Endothelial cell of umbilical vein (primary cell): ENCODE measurements at regions not wholly inside any gene's neighbourhood (a gene's known extent, or its start where the extent isn't known, plus 50 kb on each side); places are given as distances from the start of the nearest gene placed in this dataset.

ENCODE experiments used
- CTCF ChIP-seq, 2 donors: IDR thresholded peaks; 1 replicate in 1 of 2; 2 replicates in 1 of 2; pipeline ENCODE4 v1.5.1; 2011; ENCODE audit warnings: low read length in 2 of 2, mild to moderate bottlenecking in 2 of 2, moderate library complexity in 2 of 2, control low read depth in 1 of 2, inconsistent platforms in 1 of 2, low read depth in 1 of 2; ENCODE audit not compliant: insufficient read depth in 1 of 2; ENCODE audit errors: extremely low read depth in 1 of 2
- MAX ChIP-seq: IDR thresholded peaks from 2 replicates; pipeline ENCODE4 v1.6.1; 2011; ENCODE audit not compliant: insufficient read depth, insufficient read length
- POLR2A ChIP-seq: IDR thresholded peaks from 2 replicates; pipeline ENCODE4 v1.6.1; 2012; ENCODE audit warnings: low read depth, mild to moderate bottlenecking, control low read depth, low read length
- POLR2AphosphoS5 ChIP-seq: IDR thresholded peaks from 2 replicates; pipeline ENCODE4 v1.6.1; 2012; ENCODE audit warnings: low read depth, mild to moderate bottlenecking, control low read depth, low read length, moderate library complexity; ENCODE audit not compliant: insufficient read depth

GRCh38 chr1:66464351-66464750 lies 69.6 kb upstream of the SGIP1 start:
- no peak for TF ChIP-seq POLR2AphosphoS5
- TF ChIP-seq CTCF (IDR thresholded peaks at IDR 0.05; ENCODE audit: extremely low read depth in 1 of 2, insufficient read depth in 1 of 2, low read depth in 1 of 2, low read length in 2 of 2): no peak
- no peak for TF ChIP-seq POLR2A
- no peak for TF ChIP-seq MAX
